Mucosa of stomach (tissue), 1 donor: ENCODE measurements at regions not wholly inside any gene's neighbourhood (a gene's known extent, or its start where the extent isn't known, plus 50 kb on each side); places are given as distances from the start of the nearest gene placed in this dataset.

Source experiments
- H3K27me3 ChIP-seq: one replicate; pipeline ENCODE4 v1.7.0; 2013; ENCODE audit warnings: mild to moderate bottlenecking, low read length; ENCODE audit not compliant: control insufficient read depth, insufficient read depth
- H3K36me3 ChIP-seq: one replicate; pipeline ENCODE4 v1.7.0; 2013; ENCODE audit warnings: low read length; ENCODE audit not compliant: control insufficient read depth, insufficient read depth
- H3K4me1 ChIP-seq: one replicate; pipeline ENCODE4 v1.7.0; 2013; ENCODE audit warnings: mild to moderate bottlenecking, low read length; ENCODE audit not compliant: control insufficient read depth, insufficient read depth
- H3K4me3 ChIP-seq: one replicate; pipeline ENCODE4 v1.7.0; 2013; ENCODE audit warnings: low read length
- H3K9ac ChIP-seq: one replicate; pipeline ENCODE4 v1.7.0; 2013; ENCODE audit warnings: mild to moderate bottlenecking, low read length, moderate library complexity
- H3K9me3 ChIP-seq: one replicate; pipeline ENCODE4 v1.7.0; 2013; ENCODE audit warnings: mild to moderate bottlenecking, low read length, moderate library complexity; ENCODE audit not compliant: control insufficient read depth
- donor health status: Pancreatic carcinoma.

- Histone ChIP-seq H3K9me3 (no peaks in the 10 kb centered on the region), H3K4me3 (no peak overlapping the region), H3K27me3 (no peaks in the 10 kb centered on the region), H3K36me3 (no peaks in the 10 kb centered on the region), H3K9ac (no peak overlapping the region), H3K4me1 (no peaks in the 10 kb centered on the region)
Observed at GRCh38 chr17:65418622-65419021, 142.8 kb downstream of the AXIN2 start.

- Histone ChIP-seq H3K27me3 (no peaks in the 10 kb centered on the region), H3K9ac (no peak overlapping the region), H3K36me3 (no peaks in the 10 kb centered on the region), H3K4me1 (no peaks in the 10 kb centered on the region), H3K4me3 (no peak overlapping the region), H3K9me3 (no peaks in the 10 kb centered on the region)
Observed at GRCh38 chr17:65417406-65418221, 143.8 kb downstream of the AXIN2 start.

DNA sequence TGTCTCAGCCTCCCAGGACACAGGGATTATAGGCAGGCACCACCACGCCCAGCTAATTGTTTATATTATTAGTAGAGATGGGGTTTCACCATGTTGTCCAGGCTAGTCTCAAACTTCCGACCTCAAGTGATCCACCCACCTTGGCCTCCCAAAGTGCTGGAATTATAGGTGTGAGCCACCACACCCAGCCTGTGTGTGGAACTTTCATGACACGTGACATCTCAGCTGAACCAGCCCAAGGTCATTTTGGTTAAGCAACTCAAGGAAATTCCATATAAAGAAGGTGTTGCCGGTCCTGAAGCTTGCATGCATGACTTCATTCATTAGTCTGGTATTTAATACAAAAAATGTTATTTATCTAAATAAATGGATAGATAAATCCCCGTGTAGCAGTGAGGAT is 145.5 kb downstream of the AXIN2 start:
- H3K9me3 ChIP-seq, result no peaks in the 10 kb centered on the region
- H3K4me1 ChIP-seq, result no peaks in the 10 kb centered on the region
- no peaks in the 10 kb centered on the region for H3K36me3 ChIP-seq
- H3K4me3 ChIP-seq, result no peak overlapping the region
- H3K27me3 ChIP-seq, result no peaks in the 10 kb centered on the region
- no peak overlapping the region for H3K9ac ChIP-seq

GRCh38 chr17:65413390-65413789 is 148.1 kb downstream of the AXIN2 start:
- Histone ChIP-seq H3K27me3 (no peaks in the 10 kb centered on the region), H3K4me3 (no peak overlapping the region), H3K9me3 (no peaks in the 10 kb centered on the region), H3K4me1 (no peaks in the 10 kb centered on the region), H3K36me3 (no peaks in the 10 kb centered on the region), H3K9ac (no peak overlapping the region)

DNA sequence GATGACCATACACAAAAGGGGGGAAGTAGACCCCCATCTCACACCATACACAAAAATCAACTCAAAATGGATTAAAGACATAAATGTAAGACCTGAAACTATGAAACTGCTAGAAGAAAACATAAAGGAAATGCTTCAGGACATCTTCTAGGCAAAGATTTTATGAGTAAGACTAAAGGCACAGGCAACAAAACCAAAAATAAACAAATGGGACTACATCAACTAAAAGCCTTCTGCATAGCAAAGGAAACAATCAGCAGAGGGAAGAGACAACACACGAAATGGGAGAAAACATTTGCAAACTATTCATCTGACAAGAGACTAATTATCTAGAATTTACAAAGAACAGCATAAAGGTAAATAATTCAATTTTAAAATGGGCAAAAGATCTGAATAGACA is 152.1 kb downstream of the AXIN2 start:
- no peaks in the 10 kb centered on the region for H3K9me3 ChIP-seq
- no peak overlapping the region for H3K9ac ChIP-seq
- H3K27me3 ChIP-seq, result no peaks in the 10 kb centered on the region
- H3K4me1 ChIP-seq, result no peaks in the 10 kb centered on the region
- H3K36me3 ChIP-seq, result no peaks in the 10 kb centered on the region
- no peak overlapping the region for H3K4me3 ChIP-seq

- Histone ChIP-seq H3K27me3 (no peaks in the 10 kb centered on the region), H3K4me1 (no peaks in the 10 kb centered on the region), H3K9me3 (no peaks in the 10 kb centered on the region), H3K36me3 (no peaks in the 10 kb centered on the region), H3K4me3 (no peak overlapping the region), H3K9ac (no peak overlapping the region)
Observed at GRCh38 chr17:65408050-65408449, 153.4 kb downstream of the AXIN2 start.

DNA sequence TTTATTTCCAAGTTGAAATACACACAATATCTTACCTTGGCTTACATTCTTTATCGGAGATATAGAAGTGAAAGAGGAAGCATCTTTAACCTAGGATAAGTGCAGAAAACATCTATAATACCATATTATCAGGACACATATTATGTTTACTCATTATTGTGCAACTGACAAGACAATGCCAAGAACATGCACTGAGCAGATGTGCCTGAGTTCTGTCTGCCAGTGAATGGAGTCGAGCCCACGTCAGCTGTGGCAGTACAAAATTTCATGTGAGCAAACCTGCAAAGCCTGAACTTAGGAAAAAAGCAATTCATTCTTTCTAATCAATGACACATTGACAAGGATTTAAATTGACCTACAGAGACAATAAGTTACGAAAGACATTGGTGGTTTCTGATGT is 154.4 kb downstream of the AXIN2 start:
- Histone ChIP-seq H3K27me3 (no peaks in the 10 kb centered on the region), H3K9me3 (no peaks in the 10 kb centered on the region), H3K4me1 (no peaks in the 10 kb centered on the region), H3K9ac (no peak overlapping the region), H3K36me3 (no peaks in the 10 kb centered on the region), H3K4me3 (no peak overlapping the region)

GRCh38 chr17:65406552-65406951 is 154.9 kb downstream of the AXIN2 start:
- Histone ChIP-seq H3K36me3 (no peaks in the 10 kb centered on the region), H3K9me3 (no peaks in the 10 kb centered on the region), H3K4me1 (no peaks in the 10 kb centered on the region), H3K9ac (no peak overlapping the region), H3K27me3 (no peaks in the 10 kb centered on the region), H3K4me3 (no peak overlapping the region)

DNA sequence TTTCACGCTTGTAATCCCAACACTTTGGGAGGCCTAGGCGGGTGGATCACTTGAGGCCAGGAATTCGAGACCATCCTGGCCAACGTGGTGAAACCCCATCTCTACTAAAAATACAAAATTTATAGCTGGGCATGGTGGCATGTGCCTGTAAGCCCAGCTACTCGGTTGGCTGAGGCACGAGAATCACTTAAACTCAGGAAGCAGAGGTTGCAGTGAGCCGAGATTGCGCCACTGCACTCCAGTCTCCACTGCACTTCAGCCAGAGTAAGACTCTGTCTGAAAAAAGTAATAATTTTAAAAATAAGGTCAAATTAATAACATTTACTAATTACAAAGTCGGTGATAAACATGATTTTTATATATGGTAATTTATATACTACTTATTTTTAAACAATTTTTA is 155.9 kb downstream of the AXIN2 start:
- H3K9ac ChIP-seq, result no peak overlapping the region
- no peaks in the 10 kb centered on the region for H3K9me3 ChIP-seq
- H3K4me3 ChIP-seq, result no peak overlapping the region
- H3K27me3 ChIP-seq, result no peaks in the 10 kb centered on the region
- peaks cover 9% of the 10 kb centered on the region for H3K4me1 ChIP-seq
- H3K36me3 ChIP-seq, result no peaks in the 10 kb centered on the region

- no peaks in the 10 kb centered on the region for H3K36me3 ChIP-seq
- H3K4me3 ChIP-seq, result no peak overlapping the region
- H3K27me3 ChIP-seq, result no peaks in the 10 kb centered on the region
- H3K9me3 ChIP-seq, result no peaks in the 10 kb centered on the region
- no peak overlapping the region for H3K9ac ChIP-seq
- peaks cover 11% of the 10 kb centered on the region for H3K4me1 ChIP-seq
Observed at GRCh38 chr17:65404761-65405160, 156.7 kb downstream of the AXIN2 start.

DNA sequence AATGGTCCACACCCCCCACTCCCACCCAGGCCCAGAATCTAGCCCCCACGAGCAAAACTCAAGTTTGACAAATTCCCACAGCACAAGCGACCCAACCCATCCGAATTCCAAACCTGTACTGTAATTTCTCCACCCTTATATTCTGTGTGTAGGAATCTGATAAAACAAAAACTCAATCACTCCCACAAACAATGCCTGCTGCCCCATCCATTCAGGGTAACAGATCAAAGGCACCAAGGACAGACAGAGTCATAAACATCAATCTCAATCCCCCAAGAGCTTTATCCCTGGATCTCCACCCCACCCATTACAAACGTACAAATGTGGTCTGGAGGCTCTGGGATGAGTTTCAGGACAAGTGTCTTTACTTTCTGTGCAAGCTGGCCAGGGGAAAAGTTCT is 157.8 kb downstream of the AXIN2 start:
- H3K9ac ChIP-seq, result no peak overlapping the region
- H3K4me1 ChIP-seq, result peaks cover 11% of the 10 kb centered on the region
- H3K36me3 ChIP-seq, result no peaks in the 10 kb centered on the region
- no peak overlapping the region for H3K4me3 ChIP-seq
- H3K27me3 ChIP-seq, result no peaks in the 10 kb centered on the region
- no peaks in the 10 kb centered on the region for H3K9me3 ChIP-seq

GRCh38 chr17:65402513-65403496 is 158.6 kb downstream of the AXIN2 start:
- Histone ChIP-seq H3K9me3 (no peaks in the 10 kb centered on the region), H3K9ac (no peak overlapping the region), H3K4me1 (peaks cover 11% of the 10 kb centered on the region), H3K36me3 (no peaks in the 10 kb centered on the region), H3K27me3 (no peaks in the 10 kb centered on the region), H3K4me3 (no peak overlapping the region)
